Osteocyte (in vitro differentiated cells): ENCODE measurements at regions not wholly inside any gene's neighbourhood (a gene's known extent, or its start where the extent isn't known, plus 50 kb on each side); places are given as distances from the start of the nearest gene placed in this dataset.

Experiments
- DNase-seq: peaks from one replicate; pipeline ENCODE4 v3.0.0; 2021; ENCODE audit warnings: mixed read lengths; ENCODE audit not compliant: unreplicated experiment; ENCODE audit errors: extremely low spot score
- H3K27ac Mint-ChIP-seq: one replicate; pipeline ENCODE4 v1.8.0; 2021; ENCODE audit warnings: mild to moderate bottlenecking, mixed read lengths; ENCODE audit not compliant: unreplicated experiment
- H3K27me3 Mint-ChIP-seq: one replicate; pipeline ENCODE4 v1.8.0; 2021; ENCODE audit warnings: mixed read lengths; ENCODE audit not compliant: unreplicated experiment
- H3K36me3 Mint-ChIP-seq: one replicate; pipeline ENCODE4 v1.8.0; 2021; ENCODE audit warnings: mixed read lengths; ENCODE audit not compliant: unreplicated experiment
- H3K4me1 Mint-ChIP-seq: one replicate; pipeline ENCODE4 v1.8.0; 2021; ENCODE audit warnings: mixed read lengths; ENCODE audit not compliant: unreplicated experiment
- H3K4me3 Mint-ChIP-seq: one replicate; pipeline ENCODE4 v1.8.0; 2021; ENCODE audit warnings: mild to moderate bottlenecking, moderate library complexity, mixed read lengths; ENCODE audit not compliant: unreplicated experiment
- H3K9me3 Mint-ChIP-seq: one replicate; pipeline ENCODE4 v1.8.0; 2021; ENCODE audit warnings: mixed read lengths; ENCODE audit not compliant: unreplicated experiment
- TF ChIP-seq, protein P1 (sequence below): fragments of 200-600 bp; sonication (generic); IDR thresholded peaks from 2 replicates; pipeline ENCODE4 v1.5.0; 2021; ENCODE audit warnings: antibody characterized with exemption, mild to moderate bottlenecking, moderate library complexity

DNA sequence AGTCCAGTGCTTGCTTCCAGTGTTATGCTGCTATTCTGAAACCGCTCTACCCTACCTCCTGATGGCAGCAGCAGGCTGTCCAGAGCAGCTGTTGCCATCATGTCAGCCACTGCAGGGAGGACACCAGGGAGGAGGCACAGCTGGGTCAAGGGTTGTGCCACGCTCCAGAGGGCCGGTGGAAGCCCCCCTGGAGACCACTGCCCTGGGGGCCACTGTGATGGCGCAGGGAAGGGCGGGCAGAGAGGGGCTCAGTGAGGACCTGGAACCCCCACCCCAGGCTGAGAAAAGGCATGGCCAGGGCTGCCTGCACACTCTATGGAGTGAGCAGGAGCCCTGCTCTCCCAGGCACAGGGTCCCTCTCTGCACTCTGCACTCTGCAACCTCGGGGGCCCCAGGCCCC, 271.3 kb upstream of the BTBD3 start:
- Mint-ChIP-seq H3K27me3 (peaks cover 20% of the 10 kb centered on the region), H3K27ac (no peak overlapping the region), H3K4me3 (no peak overlapping the region), H3K4me1 (no peaks in the 10 kb centered on the region), H3K9me3 (no peaks in the 10 kb centered on the region), H3K36me3 (no peaks in the 10 kb centered on the region)
- TF ChIP-seq, protein P1, sequence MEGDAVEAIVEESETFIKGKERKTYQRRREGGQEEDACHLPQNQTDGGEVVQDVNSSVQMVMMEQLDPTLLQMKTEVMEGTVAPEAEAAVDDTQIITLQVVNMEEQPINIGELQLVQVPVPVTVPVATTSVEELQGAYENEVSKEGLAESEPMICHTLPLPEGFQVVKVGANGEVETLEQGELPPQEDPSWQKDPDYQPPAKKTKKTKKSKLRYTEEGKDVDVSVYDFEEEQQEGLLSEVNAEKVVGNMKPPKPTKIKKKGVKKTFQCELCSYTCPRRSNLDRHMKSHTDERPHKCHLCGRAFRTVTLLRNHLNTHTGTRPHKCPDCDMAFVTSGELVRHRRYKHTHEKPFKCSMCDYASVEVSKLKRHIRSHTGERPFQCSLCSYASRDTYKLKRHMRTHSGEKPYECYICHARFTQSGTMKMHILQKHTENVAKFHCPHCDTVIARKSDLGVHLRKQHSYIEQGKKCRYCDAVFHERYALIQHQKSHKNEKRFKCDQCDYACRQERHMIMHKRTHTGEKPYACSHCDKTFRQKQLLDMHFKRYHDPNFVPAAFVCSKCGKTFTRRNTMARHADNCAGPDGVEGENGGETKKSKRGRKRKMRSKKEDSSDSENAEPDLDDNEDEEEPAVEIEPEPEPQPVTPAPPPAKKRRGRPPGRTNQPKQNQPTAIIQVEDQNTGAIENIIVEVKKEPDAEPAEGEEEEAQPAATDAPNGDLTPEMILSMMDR = no peak
- DNase-seq = no peak

DNA sequence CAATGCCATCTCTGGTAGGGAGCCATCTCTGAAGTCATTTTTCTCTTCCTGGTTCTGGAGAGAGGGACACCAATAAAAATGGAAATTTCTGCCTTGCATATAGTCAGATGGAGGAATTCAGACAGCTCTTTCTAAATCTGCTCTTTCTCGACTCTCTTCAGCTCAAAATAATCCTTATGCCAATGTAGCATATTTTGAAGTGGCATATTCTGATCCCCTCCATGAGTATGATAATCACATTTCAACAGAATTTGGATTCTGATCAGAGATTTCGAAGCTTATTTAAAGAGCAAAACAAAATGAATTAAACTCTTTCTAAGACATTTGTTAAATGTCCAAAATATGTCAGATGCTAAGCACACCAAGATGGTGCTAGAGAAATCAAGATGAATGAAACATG, 267.1 kb upstream of the BTBD3 start:
- Mint-ChIP-seq H3K4me3 (no peak overlapping the region), H3K4me1 (no peaks in the 10 kb centered on the region), H3K9me3 (no peaks in the 10 kb centered on the region), H3K27me3 (peaks cover 11% of the 10 kb centered on the region), H3K36me3 (no peaks in the 10 kb centered on the region), H3K27ac (no peak overlapping the region)
- no peak for DNase-seq
- TF ChIP-seq, protein P1 = no peak

DNA sequence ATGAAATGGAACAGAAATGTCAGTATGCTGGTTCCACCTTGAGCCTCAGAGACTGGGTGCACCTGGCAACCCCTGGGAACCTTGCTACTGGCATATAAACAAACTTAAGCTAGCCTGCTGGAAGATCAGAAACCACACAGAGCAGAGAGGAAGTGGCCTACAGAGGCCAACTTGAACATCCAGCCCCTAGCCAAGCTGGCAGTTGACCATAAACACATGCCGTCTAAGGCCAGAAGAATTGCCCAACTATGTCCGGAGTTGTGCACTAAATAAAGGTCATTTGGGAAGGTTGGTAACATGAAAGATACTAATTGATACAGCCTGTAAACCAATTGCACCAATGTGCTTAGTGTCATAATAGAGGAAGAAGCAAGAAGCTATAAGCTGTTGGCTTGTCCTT, 266.6 kb upstream of the BTBD3 start:
- Mint-ChIP-seq H3K27ac (no peak overlapping the region), H3K36me3 (no peaks in the 10 kb centered on the region), H3K27me3 (peaks cover 11% of the 10 kb centered on the region), H3K4me3 (no peak overlapping the region), H3K9me3 (no peaks in the 10 kb centered on the region), H3K4me1 (no peaks in the 10 kb centered on the region)
- no peak for DNase-seq
- TF ChIP-seq, protein P1 = no peak

DNA sequence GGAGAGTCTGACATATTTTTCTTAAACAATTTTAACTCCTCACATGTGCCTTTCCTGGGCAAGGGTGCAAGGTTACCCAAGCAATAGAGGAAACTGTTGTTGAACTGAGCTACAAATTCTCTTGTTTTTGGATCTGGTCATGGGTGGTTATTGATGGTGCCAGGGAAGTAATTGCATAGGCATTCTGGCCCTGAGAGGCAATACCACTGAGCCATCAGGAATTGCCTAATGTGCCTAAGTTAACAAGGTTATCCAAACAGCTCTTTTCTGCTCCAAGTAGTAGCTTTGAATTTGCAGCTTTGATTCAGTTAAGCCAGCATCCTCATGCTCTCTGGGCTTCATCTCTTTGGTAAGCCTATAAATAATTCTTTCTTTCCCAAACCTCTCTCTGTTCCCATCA, 266.0 kb upstream of the BTBD3 start:
- TF ChIP-seq, protein P1 = no peak
- H3K4me1 Mint-ChIP-seq = no peaks in the 10 kb centered on the region
- H3K4me3 Mint-ChIP-seq = no peak overlapping the region
- H3K36me3 Mint-ChIP-seq = no peaks in the 10 kb centered on the region
- DNase-seq = no peak
- no peaks in the 10 kb centered on the region for H3K9me3 Mint-ChIP-seq
- H3K27ac Mint-ChIP-seq = no peak overlapping the region
- H3K27me3 Mint-ChIP-seq = peaks cover 11% of the 10 kb centered on the region

DNA sequence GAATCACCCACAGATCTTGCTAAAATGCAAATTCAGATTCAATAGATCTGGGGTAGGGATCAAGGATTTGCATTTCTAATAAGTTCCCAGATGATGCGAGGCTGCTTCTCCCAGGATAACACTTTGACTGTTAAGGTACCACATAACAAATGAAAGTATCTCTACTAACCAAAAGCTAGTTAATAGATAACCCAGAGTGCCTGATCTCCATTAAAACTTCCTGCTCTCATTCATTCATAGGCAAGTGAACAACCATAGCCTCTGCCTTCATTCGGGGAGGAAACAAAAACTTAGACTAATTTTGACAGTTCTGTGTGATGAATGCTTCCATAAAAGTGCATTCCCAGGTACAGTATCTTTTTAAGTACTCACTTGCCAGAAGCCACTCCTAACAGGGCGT, 265.6 kb upstream of the BTBD3 start:
- H3K4me3 Mint-ChIP-seq = no peak overlapping the region
- no peaks in the 10 kb centered on the region for H3K36me3 Mint-ChIP-seq
- H3K27ac Mint-ChIP-seq = no peak overlapping the region
- no peaks in the 10 kb centered on the region for H3K9me3 Mint-ChIP-seq
- peaks cover 11% of the 10 kb centered on the region for H3K27me3 Mint-ChIP-seq
- DNase-seq = no peak
- TF ChIP-seq, protein P1 = no peak
- H3K4me1 Mint-ChIP-seq = no peaks in the 10 kb centered on the region
